ENCODE measurements at regions not wholly inside any gene's neighbourhood (a gene's known extent, or its start where the extent isn't known, plus 50 kb on each side); places are given as distances from the start of the nearest gene placed in this dataset.

GRCh38 chr2:66845307-66845706 lies 410.4 kb downstream of the MEIS1 start:
- peak in 1 of 3 donors; percentile 52 for DNase-seq

- DNase-seq: no peak
Measured at GRCh38 chr2:66846887-66847286, 412.0 kb downstream of the MEIS1 start.

- DNase-seq: no peak
Measured at GRCh38 chr2:66849153-66849755, 414.3 kb downstream of the MEIS1 start.

- no peak for DNase-seq
Measured at GRCh38 chr2:66850376-66850775, 415.5 kb downstream of the MEIS1 start.

- peak in 1 of 3 donors; percentile 82 for DNase-seq
Measured at GRCh38 chr2:66851449-66851872, 416.5 kb downstream of the MEIS1 start.

- DNase-seq: no peak
Measured at GRCh38 chr2:66852953-66853352, 418.0 kb downstream of the MEIS1 start.

- DNase-seq: peak in 2 of 3 donors; percentile 27 to 37
Measured at GRCh38 chr2:66853585-66853984, 418.7 kb downstream of the MEIS1 start.

- no peak for DNase-seq
Measured at GRCh38 chr2:66854298-66854697, 419.4 kb downstream of the MEIS1 start.

- DNase-seq: peak; percentile 44 to 69 (median 67)
Measured at GRCh38 chr2:66862885-66863650, 428.1 kb downstream of the MEIS1 start.

GRCh38 chr2:66865161-66865560 lies 430.2 kb downstream of the MEIS1 start:
- no peak for DNase-seq

- no peak for DNase-seq
Measured at GRCh38 chr2:66866331-66867062, 431.6 kb downstream of the MEIS1 start.

- DNase-seq: no peak
Measured at GRCh38 chr2:66867063-66867441, 432.1 kb downstream of the MEIS1 start.

GRCh38 chr2:66869076-66869475 lies 434.2 kb downstream of the MEIS1 start:
- DNase-seq: no peak

- DNase-seq: no peak
Measured at GRCh38 chr2:66872081-66872985, 437.4 kb downstream of the MEIS1 start.

- no peak for DNase-seq
Measured at GRCh38 chr2:66872986-66873754, 438.2 kb downstream of the MEIS1 start.

- DNase-seq: peak in 1 of 3 donors; percentile 52
Measured at GRCh38 chr2:66874411-66874810, 439.5 kb downstream of the MEIS1 start.

- DNase-seq: no peak
Measured at GRCh38 chr2:66875941-66876462, 441.1 kb downstream of the MEIS1 start.

- no peak for DNase-seq
Measured at GRCh38 chr2:66885775-66886383, 451.0 kb downstream of the MEIS1 start.

GRCh38 chr2:66888246-66888645 lies 453.3 kb downstream of the MEIS1 start:
- DNase-seq: no peak
